ACC112 (cell line): ENCODE measurements at regions not wholly inside any gene's neighbourhood (a gene's known extent, or its start where the extent isn't known, plus 50 kb on each side); places are given as distances from the start of the nearest gene placed in this dataset.

Source experiments
- H2AFZ ChIP-seq: fragments of 200-600 bp; sonication (generic); one replicate; pipeline ENCODE4 v1.6.0; 2017; ENCODE audit warnings: antibody characterized with exemption, low read length; ENCODE audit not compliant: unreplicated experiment
- H3K27ac ChIP-seq: fragments of 200-600 bp; sonication (generic); 2 replicates; pipeline ENCODE4 v1.5.1; 2014; ENCODE audit warnings: low read depth, mild to moderate bottlenecking, antibody characterized with exemption, low read length, moderate library complexity
- H3K27me3 ChIP-seq: fragments of 200-600 bp; sonication (generic); 2 replicates; pipeline ENCODE4 v1.6.1; 2014; ENCODE audit warnings: mild to moderate bottlenecking, antibody characterized with exemption, low read length, moderate library complexity, mixed read lengths; ENCODE audit not compliant: insufficient read depth
- H3K36me3 ChIP-seq: fragments of 200-600 bp; sonication (generic); 2 replicates; pipeline ENCODE4 v1.6.1; 2016; ENCODE audit warnings: mild to moderate bottlenecking, antibody characterized with exemption, low read length, moderate library complexity, mixed read lengths; ENCODE audit not compliant: insufficient read depth
- H3K4me1 ChIP-seq: fragments of 200-600 bp; sonication (generic); one replicate; pipeline ENCODE4 v1.6.1; 2016; ENCODE audit warnings: low read length, mixed read lengths; ENCODE audit not compliant: insufficient read depth, unreplicated experiment, control insufficient read depth
- H3K4me3 ChIP-seq: fragments of 200-600 bp; sonication (generic); 2 replicates; pipeline ENCODE4 v1.5.1; 2014; ENCODE audit warnings: mild to moderate bottlenecking, low read depth, low read length
- H3K79me2 ChIP-seq: fragments of 200-600 bp; sonication (generic); one replicate; pipeline ENCODE4 v1.6.0; 2016; ENCODE audit warnings: low read length; ENCODE audit not compliant: control insufficient read depth, unreplicated experiment, insufficient read depth

- H3K27me3 ChIP-seq: no peaks in the 10 kb centered on the region
- no peak overlapping the region for H3K4me3 ChIP-seq
- H3K79me2 ChIP-seq: no peaks in the 10 kb centered on the region
- H3K36me3 ChIP-seq: no peaks in the 10 kb centered on the region
- no peak overlapping the region for H3K27ac ChIP-seq
- peaks cover 20% of the 10 kb centered on the region for H3K4me1 ChIP-seq
- peak overlapping the region; percentile 16 for H2AFZ ChIP-seq
These were observed 97.2 kb upstream of the IPO5 start for GRCh38 chr13:97856304-97856675.

- no peaks in the 10 kb centered on the region for H3K27me3 ChIP-seq
- no peak overlapping the region for H2AFZ ChIP-seq
- H3K36me3 ChIP-seq: no peaks in the 10 kb centered on the region
- H3K27ac ChIP-seq: no peak overlapping the region
- H3K4me1 ChIP-seq: peaks cover 19% of the 10 kb centered on the region
- H3K79me2 ChIP-seq: no peaks in the 10 kb centered on the region
- H3K4me3 ChIP-seq: no peak overlapping the region
These were observed 95.3 kb upstream of the IPO5 start for GRCh38 chr13:97858161-97858560.

GRCh38 chr13:97866346-97866745 is 87.1 kb upstream of the IPO5 start:
- no peak overlapping the region for H3K4me3 ChIP-seq
- H3K4me1 ChIP-seq: no peaks in the 10 kb centered on the region
- H3K27me3 ChIP-seq: no peaks in the 10 kb centered on the region

DNA sequence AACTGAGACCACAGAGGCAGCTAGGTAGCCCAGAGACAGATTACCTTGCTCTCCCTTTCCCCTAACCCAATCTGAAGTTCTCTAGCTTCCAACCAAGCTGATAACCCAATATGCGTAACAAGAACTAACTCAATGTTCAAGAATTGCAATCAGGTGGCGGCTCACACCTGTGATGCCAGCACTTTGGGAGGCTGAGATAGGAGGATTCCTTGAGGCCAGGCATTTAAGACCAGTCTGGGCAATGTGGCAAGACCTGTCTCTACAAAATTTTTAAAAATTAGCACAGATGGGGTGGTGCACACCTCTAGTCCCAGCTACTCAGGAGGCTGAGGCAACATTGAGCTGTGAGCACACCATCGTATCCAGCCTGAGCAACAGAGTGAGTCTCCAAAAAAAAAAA is 86.7 kb upstream of the IPO5 start:
- Histone ChIP-seq H3K27ac (no peak overlapping the region), H3K4me3 (no peak overlapping the region), H3K27me3 (no peaks in the 10 kb centered on the region), H2AFZ (no peak overlapping the region), H3K79me2 (no peaks in the 10 kb centered on the region), H3K36me3 (no peaks in the 10 kb centered on the region), H3K4me1 (no peaks in the 10 kb centered on the region)

More at GRCh38 chr13:97866346-97866745, 87.1 kb upstream of the IPO5 start:
- no peak overlapping the region for H3K27ac ChIP-seq
- no peaks in the 10 kb centered on the region for H3K36me3 ChIP-seq
- H2AFZ ChIP-seq: no peak overlapping the region
- H3K79me2 ChIP-seq: no peaks in the 10 kb centered on the region

DNA sequence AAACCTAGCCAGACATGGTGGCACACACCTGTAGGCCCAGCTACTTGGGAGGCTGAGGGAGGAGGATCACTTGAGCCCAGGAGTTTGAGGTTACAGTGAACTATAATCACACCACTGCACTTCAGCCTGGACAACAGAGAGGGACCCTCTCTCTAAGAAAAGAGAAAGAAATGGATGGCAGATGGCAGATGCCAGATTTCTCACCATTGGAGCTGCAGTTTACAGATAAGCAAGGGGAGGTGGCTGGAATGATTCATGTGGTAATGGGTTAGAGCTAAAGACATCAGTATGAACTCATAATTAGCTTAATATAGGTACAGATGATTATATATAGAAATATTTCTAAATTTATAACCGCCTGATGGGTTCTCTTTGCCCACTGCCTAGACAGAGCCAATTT is 80.1 kb upstream of the IPO5 start:
- Histone ChIP-seq H2AFZ (no peak overlapping the region), H3K79me2 (no peaks in the 10 kb centered on the region), H3K27ac (no peak overlapping the region), H3K4me3 (no peak overlapping the region), H3K4me1 (no peaks in the 10 kb centered on the region), H3K27me3 (no peaks in the 10 kb centered on the region), H3K36me3 (no peaks in the 10 kb centered on the region)

- H2AFZ ChIP-seq: no peak overlapping the region
- H3K4me3 ChIP-seq: no peak overlapping the region
These were observed 78.3 kb upstream of the IPO5 start for GRCh38 chr13:97875218-97875617.

DNA sequence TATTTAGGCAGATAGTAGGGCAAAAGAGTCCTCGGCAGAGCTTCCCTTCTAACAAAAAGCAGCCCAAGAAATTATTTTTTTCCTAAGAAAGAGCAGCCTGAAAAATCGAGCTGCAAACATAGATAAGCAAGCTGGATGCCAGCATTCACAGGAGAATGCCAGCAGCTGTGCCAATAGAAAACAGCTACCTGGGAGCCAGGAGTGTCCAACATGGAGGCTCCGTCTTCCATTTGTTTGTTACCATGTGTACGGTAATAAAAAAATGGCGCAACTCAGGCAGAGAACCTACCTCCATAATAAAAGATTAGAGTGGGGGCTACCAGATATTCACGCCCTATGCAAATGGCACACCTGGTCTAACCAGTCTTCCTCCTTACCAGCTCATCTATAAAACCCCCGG is 77.6 kb upstream of the IPO5 start:
- Histone ChIP-seq H3K79me2 (no peaks in the 10 kb centered on the region), H3K4me1 (peaks cover 21% of the 10 kb centered on the region), H3K27me3 (no peaks in the 10 kb centered on the region), H2AFZ (no peak overlapping the region), H3K4me3 (no peak overlapping the region), H3K27ac (no peak overlapping the region), H3K36me3 (no peaks in the 10 kb centered on the region)

More at GRCh38 chr13:97875218-97875617, 78.3 kb upstream of the IPO5 start:
- Histone ChIP-seq H3K27ac (no peak overlapping the region), H3K36me3 (no peaks in the 10 kb centered on the region), H3K79me2 (no peaks in the 10 kb centered on the region), H3K27me3 (no peaks in the 10 kb centered on the region), H3K4me1 (peaks cover 16% of the 10 kb centered on the region)

GRCh38 chr13:97878431-97879375 is 74.8 kb upstream of the IPO5 start:
- peaks cover 21% of the 10 kb centered on the region for H3K4me1 ChIP-seq
- H2AFZ ChIP-seq: no peak overlapping the region

DNA sequence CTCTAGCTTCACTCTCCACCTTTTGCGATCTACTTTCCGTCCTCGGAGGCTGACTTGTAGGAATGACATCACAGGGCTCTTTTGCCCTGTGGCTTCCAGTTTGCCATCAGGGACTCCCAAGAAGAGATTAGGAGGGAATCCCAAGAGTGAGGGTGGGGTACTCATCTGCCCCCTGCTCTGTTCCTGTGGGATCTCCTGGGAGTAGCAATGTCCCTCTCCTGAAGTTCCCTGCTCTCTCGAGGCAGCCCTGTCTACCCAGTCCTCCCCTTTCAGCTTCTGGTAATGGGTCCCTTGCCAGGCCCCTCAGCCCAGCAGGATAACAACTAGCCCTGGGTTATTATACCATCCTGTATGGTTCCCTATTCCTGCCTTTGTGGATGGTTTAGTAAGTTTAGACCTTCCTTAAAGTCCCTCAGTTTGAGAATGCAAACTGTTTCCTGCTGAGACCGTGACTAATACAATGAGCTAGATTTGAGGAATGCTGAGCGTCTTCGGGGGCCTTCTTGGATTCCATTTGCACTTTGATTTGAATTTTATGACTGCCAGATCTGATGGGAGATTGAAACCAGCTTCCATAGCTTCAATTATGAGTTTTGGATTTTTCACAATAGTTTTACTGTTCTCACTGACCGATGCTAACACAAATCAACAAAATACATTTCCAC is 73.7 kb upstream of the IPO5 start:
- H3K27me3 ChIP-seq: no peaks in the 10 kb centered on the region
- H3K36me3 ChIP-seq: no peaks in the 10 kb centered on the region
- H3K79me2 ChIP-seq: no peaks in the 10 kb centered on the region
- H2AFZ ChIP-seq: peak overlapping the region; percentile 99
- peaks cover 21% of the 10 kb centered on the region for H3K4me1 ChIP-seq
- peak overlapping the region; percentile 92 for H3K27ac ChIP-seq
- H3K4me3 ChIP-seq: peak overlapping the region; percentile 48

More at GRCh38 chr13:97878431-97879375, 74.8 kb upstream of the IPO5 start:
- Histone ChIP-seq H3K27ac (peak overlapping the region; percentile 92), H3K4me3 (no peak overlapping the region; the same call in 1 of the 2 replicates), H3K36me3 (no peaks in the 10 kb centered on the region), H3K79me2 (no peaks in the 10 kb centered on the region), H3K27me3 (no peaks in the 10 kb centered on the region)

- Histone ChIP-seq H3K36me3 (no peaks in the 10 kb centered on the region), H3K27me3 (no peaks in the 10 kb centered on the region), H3K79me2 (no peaks in the 10 kb centered on the region), H2AFZ (peak overlapping the region; percentile 99), H3K27ac (peak overlapping the region; percentile 92), H3K4me3 (peak overlapping the region; percentile 48), H3K4me1 (peaks cover 21% of the 10 kb centered on the region)
These were observed 73.2 kb upstream of the IPO5 start for GRCh38 chr13:97880311-97880675.

DNA sequence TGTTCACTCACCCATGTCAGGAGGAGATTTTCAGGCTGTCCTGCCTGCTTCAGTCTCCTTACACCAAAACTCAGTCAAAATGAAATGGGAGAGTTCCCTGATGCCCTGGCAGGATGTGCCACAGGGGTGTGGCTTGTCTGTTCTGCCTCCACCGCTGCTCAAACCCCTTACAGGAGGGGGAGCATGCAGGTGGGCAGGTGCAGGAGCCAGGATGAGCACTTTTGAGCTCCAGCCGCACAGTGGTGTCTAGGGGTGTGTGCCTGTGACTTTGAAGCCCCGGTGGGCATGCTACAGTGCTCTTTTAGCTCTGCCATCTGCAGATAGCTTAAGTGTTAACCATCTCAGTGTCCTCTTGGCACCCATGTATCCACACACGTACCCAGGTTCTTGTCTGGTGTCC is 71.9 kb upstream of the IPO5 start:
- Histone ChIP-seq H3K36me3 (no peaks in the 10 kb centered on the region), H3K79me2 (no peaks in the 10 kb centered on the region), H3K4me1 (peaks cover 21% of the 10 kb centered on the region), H3K4me3 (no peak overlapping the region), H3K27me3 (no peaks in the 10 kb centered on the region), H2AFZ (no peak overlapping the region), H3K27ac (no peak overlapping the region)
